HCT116 (cell line): ENCODE measurements at regions not wholly inside any gene's neighbourhood (a gene's known extent, or its start where the extent isn't known, plus 50 kb on each side); places are given as distances from the start of the nearest gene placed in this dataset.

ENCODE experiments used
- ATF3 ChIP-seq: IDR thresholded peaks from 2 replicates; pipeline ENCODE4 v1.6.1; 2012
- CTCF ChIP-seq, 3 experiments: fragments of 200-600 bp in 1 of 3; sonication (generic) in 1 of 3; IDR thresholded peaks in 2 of 3; conservative IDR thresholded peaks in 1 of 3; 2 replicates each; pipeline ENCODE4 v1.5.1; 2012 to 2017; ENCODE audit warnings: low read depth in 2 of 3, low read length in 2 of 3, antibody characterized with exemption in 1 of 3, borderline replicate concordance in 1 of 3, control low read depth in 1 of 3, mild to moderate bottlenecking in 1 of 3, mixed read lengths in 1 of 3, mixed run types in 1 of 3, moderate library complexity in 1 of 3; ENCODE audit not compliant: insufficient read depth in 1 of 3
- EGR1 ChIP-seq: IDR thresholded peaks from 2 replicates; pipeline ENCODE4 v1.6.1; 2012; ENCODE audit warnings: low read depth
- EZH2 ChIP-seq: fragments of 200-600 bp; sonication (generic); IDR thresholded peaks from 2 replicates; pipeline ENCODE4 v1.6.1; 2017; ENCODE audit warnings: antibody characterized with exemption, mixed run types
- MAX ChIP-seq: IDR thresholded peaks from 2 replicates; pipeline ENCODE4 v1.6.1; 2012
- POLR2A ChIP-seq: IDR thresholded peaks from 2 replicates; pipeline ENCODE4 v1.7.0; 2011; ENCODE audit warnings: borderline replicate concordance; ENCODE audit not compliant: insufficient read depth, insufficient read length; ENCODE audit errors: extremely low read depth
- TCF7L2 ChIP-seq: IDR thresholded peaks from 2 replicates; pipeline ENCODE4 v1.7.0; 2011; ENCODE audit warnings: borderline replicate concordance, inconsistent platforms; ENCODE audit not compliant: insufficient read depth, insufficient read length; ENCODE audit errors: extremely low read depth
- YY1 ChIP-seq: IDR thresholded peaks from 2 replicates; pipeline ENCODE4 v1.6.1; 2011; ENCODE audit warnings: low read length, low read depth, moderate library complexity, mild to moderate bottlenecking; ENCODE audit not compliant: insufficient replicate concordance; ENCODE audit errors: extremely low read depth
- ZFX ChIP-seq: fragments of 450-650 bp; IDR thresholded peaks from 2 replicates; pipeline ENCODE4 v1.6.1; 2017

GRCh38 chr12:31215518-31216232 lies 110.3 kb downstream of the SINHCAF start:
- TF ChIP-seq POLR2A: no peak
- TF ChIP-seq CTCF (IDR thresholded peaks at IDR 0.05 in 2 of 3, conservative IDR thresholded peaks at IDR 0.05 in 1 of 3; ENCODE audit: borderline replicate concordance in 1 of 3, insufficient read depth in 1 of 3, low read depth in 2 of 3, low read length in 2 of 3): 0 out of 6 replicates have a peak, but pooled peaks of 2 of the 3 experiments have one; percentile 3 to 23
- TF ChIP-seq EGR1: no peak
- TF ChIP-seq TCF7L2: no peak
- TF ChIP-seq ZFX: no peak
- no peak for TF ChIP-seq YY1
- no peak for TF ChIP-seq MAX
- no peak for TF ChIP-seq ATF3
- no peak for TF ChIP-seq EZH2
